SU-DHL-6 (cell line): ENCODE measurements at regions not wholly inside any gene's neighbourhood (a gene's known extent, or its start where the extent isn't known, plus 50 kb on each side); places are given as distances from the start of the nearest gene placed in this dataset.

Experiments
- H2AFZ ChIP-seq: fragments of 200-600 bp; sonication (generic); 2 replicates; pipeline ENCODE4 v1.6.1; 2014; ENCODE audit warnings: low read depth, mild to moderate bottlenecking, moderate library complexity, mixed read lengths, antibody characterized with exemption, low read length; ENCODE audit not compliant: severe bottlenecking
- H3F3A ChIP-seq: fragments of 200-600 bp; shearing (Covaris generic); 2 replicates; pipeline ENCODE4 v1.6.0; 2016; ENCODE audit warnings: antibody characterized with exemption, mild to moderate bottlenecking; ENCODE audit not compliant: insufficient read depth
- H3K27ac ChIP-seq: fragments of 200-600 bp; sonication (generic); 2 replicates; pipeline ENCODE4 v1.5.1; 2016; ENCODE audit warnings: low read depth, mild to moderate bottlenecking, low read length, moderate library complexity, mixed read lengths
- H3K27me3 ChIP-seq: fragments of 200-600 bp; sonication (generic), shearing (Covaris generic); 2 replicates; pipeline ENCODE4 v1.6.0; 2014; ENCODE audit warnings: mild to moderate bottlenecking, low read length
- H3K36me3 ChIP-seq: fragments of 200-600 bp; sonication (generic); 2 replicates; pipeline ENCODE4 v1.6.1; 2014; ENCODE audit warnings: mild to moderate bottlenecking, low read length, mixed read lengths
- H3K4me2 ChIP-seq: fragments of 300-600, 200-600 bp; shearing (Covaris generic), sonication (generic); 2 replicates; pipeline ENCODE4 v1.6.0; 2014; ENCODE audit warnings: low read length, low read depth, mild to moderate bottlenecking; ENCODE audit not compliant: poor library complexity, severe bottlenecking
- H3K4me3 ChIP-seq: fragments of 200-600 bp; sonication (generic); 2 replicates; pipeline ENCODE4 v1.5.1; 2014; ENCODE audit warnings: antibody characterized with exemption, low read length, mild to moderate bottlenecking, mixed read lengths; ENCODE audit not compliant: insufficient read depth, poor library complexity, severe bottlenecking
- H3K79me2 ChIP-seq: fragments of 200-600 bp; sonication (generic); 2 replicates; pipeline ENCODE4 v1.6.1; 2014; ENCODE audit warnings: mild to moderate bottlenecking, low read length, moderate library complexity; ENCODE audit not compliant: insufficient read depth
- H3K9ac ChIP-seq: fragments of 200-600 bp; sonication (generic); 2 replicates; pipeline ENCODE4 v1.7.0; 2014; ENCODE audit warnings: mild to moderate bottlenecking, low read length
- H3K9me2 ChIP-seq: fragments of 200-600 bp; sonication (generic); replicated peaks from 2 replicates; pipeline ENCODE4 v1.6.1; 2014; ENCODE audit warnings: low read length; ENCODE audit not compliant: insufficient read depth
- H3K9me3 ChIP-seq: fragments of 200-600 bp; sonication (generic); 2 replicates; pipeline ENCODE4 v1.6.1; 2014; ENCODE audit warnings: low read length, mixed read lengths; ENCODE audit not compliant: insufficient read depth
- H4K20me1 ChIP-seq: fragments of 200-600 bp; sonication (generic); 2 replicates; pipeline ENCODE4 v1.6.1; 2014; ENCODE audit warnings: low read depth, mild to moderate bottlenecking, antibody characterized with exemption, low read length, moderate library complexity, mixed read lengths
- EZH2phosphoT487 ChIP-seq: fragments of 200-600 bp; sonication (generic), shearing (Covaris generic); conservative IDR thresholded peaks from 2 replicates; pipeline ENCODE4 v1.6.1; 2018; ENCODE audit warnings: mild to moderate bottlenecking, antibody characterized with exemption, low read length, moderate library complexity, mixed read lengths
- TF ChIP-seq, protein P1 (sequence below): fragments of 200-600 bp; sonication (generic); IDR thresholded peaks from one replicate; pipeline ENCODE4 v1.5.1; 2017; ENCODE audit warnings: antibody characterized with exemption, mild to moderate bottlenecking, low read length, moderate library complexity; ENCODE audit not compliant: insufficient read depth, poor library complexity, severe bottlenecking

DNA sequence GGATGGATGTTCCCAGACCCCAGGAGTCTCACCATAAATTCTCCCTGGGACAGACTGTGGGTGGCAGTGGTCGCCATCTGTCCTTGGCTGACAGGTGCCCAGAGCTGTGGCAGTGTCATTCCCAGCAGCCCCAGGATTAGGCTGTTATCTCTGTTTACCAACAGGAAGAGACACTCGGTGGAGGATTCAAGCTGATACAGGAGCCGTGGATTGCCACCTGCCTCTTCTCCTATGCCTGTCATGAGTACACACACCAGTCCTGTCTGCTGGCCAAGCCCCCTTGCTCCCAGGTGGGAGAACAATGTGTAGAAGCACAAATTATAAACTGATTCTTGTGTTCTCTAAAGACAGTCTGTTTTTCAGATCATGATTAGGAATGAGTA, 152.6 kb downstream of the ETS2 start:
- no peak overlapping the region for H3K27ac ChIP-seq
- no peak for TF ChIP-seq EZH2phosphoT487
- TF ChIP-seq, protein P1, sequence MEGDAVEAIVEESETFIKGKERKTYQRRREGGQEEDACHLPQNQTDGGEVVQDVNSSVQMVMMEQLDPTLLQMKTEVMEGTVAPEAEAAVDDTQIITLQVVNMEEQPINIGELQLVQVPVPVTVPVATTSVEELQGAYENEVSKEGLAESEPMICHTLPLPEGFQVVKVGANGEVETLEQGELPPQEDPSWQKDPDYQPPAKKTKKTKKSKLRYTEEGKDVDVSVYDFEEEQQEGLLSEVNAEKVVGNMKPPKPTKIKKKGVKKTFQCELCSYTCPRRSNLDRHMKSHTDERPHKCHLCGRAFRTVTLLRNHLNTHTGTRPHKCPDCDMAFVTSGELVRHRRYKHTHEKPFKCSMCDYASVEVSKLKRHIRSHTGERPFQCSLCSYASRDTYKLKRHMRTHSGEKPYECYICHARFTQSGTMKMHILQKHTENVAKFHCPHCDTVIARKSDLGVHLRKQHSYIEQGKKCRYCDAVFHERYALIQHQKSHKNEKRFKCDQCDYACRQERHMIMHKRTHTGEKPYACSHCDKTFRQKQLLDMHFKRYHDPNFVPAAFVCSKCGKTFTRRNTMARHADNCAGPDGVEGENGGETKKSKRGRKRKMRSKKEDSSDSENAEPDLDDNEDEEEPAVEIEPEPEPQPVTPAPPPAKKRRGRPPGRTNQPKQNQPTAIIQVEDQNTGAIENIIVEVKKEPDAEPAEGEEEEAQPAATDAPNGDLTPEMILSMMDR = no peak
- no peak overlapping the region for H2AFZ ChIP-seq

DNA sequence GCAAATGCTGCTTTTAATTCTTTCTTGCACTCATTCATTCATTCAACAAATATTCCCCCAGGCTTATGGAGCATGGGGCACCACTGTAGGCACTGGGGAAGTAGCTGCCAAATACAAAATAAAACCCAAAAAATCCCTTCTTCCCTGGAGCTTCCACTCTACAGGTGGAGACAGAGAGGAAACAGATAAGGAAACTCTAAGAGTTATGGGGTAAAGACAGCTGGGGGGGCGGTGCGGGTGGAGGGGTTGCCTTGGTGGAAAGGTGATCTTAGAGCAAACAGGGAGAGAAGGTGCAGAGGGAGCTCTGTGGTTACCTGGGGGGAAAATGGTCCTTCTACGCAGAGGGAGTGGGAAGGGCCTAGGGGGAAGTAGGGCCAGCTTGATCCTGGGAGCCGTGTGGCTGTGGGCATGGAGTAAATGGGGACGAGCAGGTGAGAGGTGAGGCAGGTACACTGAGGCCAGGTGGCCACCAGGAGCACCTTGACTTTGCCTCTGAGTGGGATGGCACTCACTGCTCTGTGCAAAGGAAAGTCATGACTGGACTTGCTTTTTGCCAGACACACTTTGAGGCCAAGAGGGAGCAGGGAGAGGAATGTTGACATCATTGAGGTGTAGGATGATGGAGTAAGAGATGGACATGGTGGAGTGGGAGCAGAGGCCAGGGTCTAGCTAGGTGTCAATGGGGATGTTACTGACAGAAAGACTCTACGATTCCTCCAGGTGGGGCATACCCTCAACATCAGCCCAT, 152.0 kb downstream of the ETS2 start:
- H3K4me3 ChIP-seq = no peak overlapping the region
- no peaks in the 10 kb centered on the region for H3K79me2 ChIP-seq
- no peaks in the 10 kb centered on the region for H3K9me3 ChIP-seq
- no peak overlapping the region for H3K9ac ChIP-seq
- H3K27me3 ChIP-seq = no peaks in the 10 kb centered on the region
- no peak for TF ChIP-seq EZH2phosphoT487
- TF ChIP-seq, protein P1 = no peak
- H3K36me3 ChIP-seq = no peaks in the 10 kb centered on the region
- no peak overlapping the region for H2AFZ ChIP-seq
- H3K4me2 ChIP-seq = no peak overlapping the region
- no peaks in the 10 kb centered on the region for H4K20me1 ChIP-seq
- no peak overlapping the region for H3K27ac ChIP-seq
- H3F3A ChIP-seq = no peaks in the 10 kb centered on the region
- H3K9me2 ChIP-seq = no peaks in the 10 kb centered on the region

More for the DNA sequence above, 152.6 kb downstream of the ETS2 start:
- Histone ChIP-seq H4K20me1 (no peaks in the 10 kb centered on the region), H3K27me3 (no peaks in the 10 kb centered on the region), H3K4me3 (no peak overlapping the region), H3K9me3 (no peaks in the 10 kb centered on the region), H3K9ac (no peak overlapping the region), H3K9me2 (no peaks in the 10 kb centered on the region), H3F3A (no peaks in the 10 kb centered on the region), H3K4me2 (no peak overlapping the region), H3K36me3 (no peaks in the 10 kb centered on the region), H3K79me2 (no peaks in the 10 kb centered on the region)

DNA sequence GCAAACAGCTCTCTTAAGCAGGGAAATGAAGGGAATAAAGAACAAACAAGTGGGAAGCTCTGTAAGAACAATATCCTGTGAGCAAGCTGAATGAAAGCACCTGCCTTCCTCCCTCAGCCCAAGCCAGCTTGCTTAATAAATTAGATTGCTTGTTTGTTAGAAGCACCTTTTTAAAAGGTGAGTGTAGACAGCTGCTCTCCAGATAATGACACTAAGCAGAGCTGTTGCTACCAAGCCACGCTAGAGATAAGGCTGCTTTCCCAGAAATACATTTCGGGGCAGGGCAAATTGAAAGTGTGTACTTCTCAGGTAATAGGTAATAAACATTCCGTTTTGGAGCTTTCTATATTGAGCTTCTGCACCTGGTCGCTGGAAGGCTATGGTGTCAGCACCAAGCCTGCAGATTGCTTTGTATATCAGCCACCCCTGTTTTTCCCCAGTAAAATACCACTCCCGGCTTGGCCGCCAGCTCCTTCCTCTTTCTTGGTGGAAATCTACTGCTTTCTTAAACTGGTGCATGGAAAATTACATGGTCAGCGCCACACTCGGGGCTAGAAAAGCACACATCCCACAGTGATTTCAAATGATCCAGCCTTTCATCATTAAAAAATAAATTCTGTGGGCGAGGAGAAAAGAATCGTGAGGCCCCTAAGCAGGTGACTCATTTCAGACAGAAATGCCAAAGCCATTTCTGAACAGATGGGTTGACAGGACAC, 151.3 kb downstream of the ETS2 start:
- Histone ChIP-seq H3K27ac (no peak overlapping the region), H3K4me3 (no peak overlapping the region), H3K27me3 (no peaks in the 10 kb centered on the region), H2AFZ (no peak overlapping the region), H3K36me3 (no peaks in the 10 kb centered on the region), H3K9me3 (no peaks in the 10 kb centered on the region), H3K9ac (no peak overlapping the region), H4K20me1 (no peaks in the 10 kb centered on the region), H3F3A (no peaks in the 10 kb centered on the region), H3K4me2 (no peak overlapping the region), H3K79me2 (no peaks in the 10 kb centered on the region), H3K9me2 (no peaks in the 10 kb centered on the region)
- TF ChIP-seq, protein P1 = no peak
- no peak for TF ChIP-seq EZH2phosphoT487
